ENCODE measurements at regions not wholly inside any gene's neighbourhood (a gene's known extent, or its start where the extent isn't known, plus 50 kb on each side); places are given as distances from the start of the nearest gene placed in this dataset.

DNA sequence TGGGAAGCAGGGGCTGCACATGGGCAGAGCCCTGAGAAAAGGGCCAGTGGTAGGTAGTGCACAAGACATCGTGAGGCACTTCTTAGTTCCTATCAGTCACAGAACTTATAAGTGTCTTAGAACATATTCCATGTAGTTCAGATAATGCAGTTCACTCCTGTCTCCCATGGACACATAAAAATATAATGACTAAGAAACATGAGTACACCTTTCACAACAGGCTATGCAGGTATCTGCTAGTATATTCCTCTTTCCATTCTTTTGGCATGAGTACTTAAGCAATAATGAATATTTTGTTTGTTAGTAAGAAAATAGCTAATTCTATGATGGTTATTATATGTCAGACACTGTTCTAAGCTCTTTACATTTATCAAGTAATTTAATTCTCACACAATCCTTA lies 808.4 kb downstream of the BCL11A start:
- no peak for TF ChIP-seq CTCF (IDR thresholded peaks at IDR 0.05; ENCODE audit: low read length)
- no peak for TF ChIP-seq EZH2 (IDR thresholded peaks at IDR 0.05; ENCODE audit: borderline replicate concordance, low read length)

Measured in OCI-LY1 (cell line).